Astrocyte (in vitro differentiated cells and primary cell): ENCODE measurements at regions not wholly inside any gene's neighbourhood (a gene's known extent, or its start where the extent isn't known, plus 50 kb on each side); places are given as distances from the start of the nearest gene placed in this dataset.

Experiments
- CTCF ChIP-seq: IDR thresholded peaks from 2 replicates; pipeline ENCODE4 v1.5.1; 2011; ENCODE audit warnings: low read depth, mild to moderate bottlenecking, inconsistent platforms, low read length, moderate library complexity; ENCODE audit not compliant: insufficient read depth
- EZH2 ChIP-seq: IDR thresholded peaks from 2 replicates; pipeline ENCODE4 v1.6.1; 2012; ENCODE audit warnings: mild to moderate bottlenecking, low read length, inconsistent platforms; ENCODE audit not compliant: insufficient read depth

DNA sequence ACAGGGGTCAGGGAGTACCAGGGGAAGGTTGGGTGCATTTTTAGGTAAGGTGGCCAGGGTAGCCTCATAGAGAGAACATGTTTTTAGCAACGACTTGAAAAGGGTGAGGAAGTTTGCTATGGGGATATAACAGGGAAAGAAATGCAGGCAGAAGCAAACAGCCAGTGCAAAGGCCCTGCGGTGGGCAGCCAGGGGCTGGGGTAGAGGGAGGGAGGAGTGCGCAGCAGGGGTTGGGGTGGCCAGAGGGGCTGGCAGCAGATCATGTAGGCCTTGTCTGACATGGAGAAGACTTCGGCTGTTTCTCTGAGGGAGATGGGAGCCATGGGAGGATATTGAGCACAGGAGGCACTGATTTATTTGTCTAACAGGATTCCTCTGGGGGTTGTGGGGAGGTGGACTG lies 242.5 kb downstream of the RBM19 start:
- TF ChIP-seq CTCF (no peak), EZH2 (no peak)
